ENCODE measurements at regions not wholly inside any gene's neighbourhood (a gene's known extent, or its start where the extent isn't known, plus 50 kb on each side); places are given as distances from the start of the nearest gene placed in this dataset.

DNA sequence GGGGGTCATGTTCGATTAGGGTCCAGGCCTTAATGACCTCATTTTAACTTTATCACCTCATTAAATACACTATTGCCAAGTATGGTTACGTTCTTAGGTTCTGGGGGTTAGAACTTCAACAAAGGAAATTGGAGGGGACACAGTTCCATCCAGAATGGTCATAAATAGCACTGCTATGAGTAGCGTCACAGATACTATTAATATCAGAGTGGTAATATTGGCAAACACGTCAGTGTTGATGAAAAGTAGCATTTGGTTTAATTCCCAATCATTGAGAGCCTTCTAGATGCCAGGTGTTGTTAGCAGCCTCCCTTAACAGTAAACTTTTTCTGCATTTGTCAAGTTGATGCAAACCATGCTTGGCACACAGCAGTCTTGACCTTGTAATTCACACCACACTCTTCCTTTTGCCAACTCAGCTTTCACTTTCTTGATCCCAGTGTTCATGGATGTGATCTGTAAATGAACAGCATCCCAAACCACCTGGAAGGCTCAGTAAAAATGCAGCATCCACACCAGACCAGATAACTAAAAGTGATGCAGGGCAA, 912.5 kb upstream of the TENM3 start:
- TF ChIP-seq, protein P1, sequence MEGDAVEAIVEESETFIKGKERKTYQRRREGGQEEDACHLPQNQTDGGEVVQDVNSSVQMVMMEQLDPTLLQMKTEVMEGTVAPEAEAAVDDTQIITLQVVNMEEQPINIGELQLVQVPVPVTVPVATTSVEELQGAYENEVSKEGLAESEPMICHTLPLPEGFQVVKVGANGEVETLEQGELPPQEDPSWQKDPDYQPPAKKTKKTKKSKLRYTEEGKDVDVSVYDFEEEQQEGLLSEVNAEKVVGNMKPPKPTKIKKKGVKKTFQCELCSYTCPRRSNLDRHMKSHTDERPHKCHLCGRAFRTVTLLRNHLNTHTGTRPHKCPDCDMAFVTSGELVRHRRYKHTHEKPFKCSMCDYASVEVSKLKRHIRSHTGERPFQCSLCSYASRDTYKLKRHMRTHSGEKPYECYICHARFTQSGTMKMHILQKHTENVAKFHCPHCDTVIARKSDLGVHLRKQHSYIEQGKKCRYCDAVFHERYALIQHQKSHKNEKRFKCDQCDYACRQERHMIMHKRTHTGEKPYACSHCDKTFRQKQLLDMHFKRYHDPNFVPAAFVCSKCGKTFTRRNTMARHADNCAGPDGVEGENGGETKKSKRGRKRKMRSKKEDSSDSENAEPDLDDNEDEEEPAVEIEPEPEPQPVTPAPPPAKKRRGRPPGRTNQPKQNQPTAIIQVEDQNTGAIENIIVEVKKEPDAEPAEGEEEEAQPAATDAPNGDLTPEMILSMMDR (IDR thresholded peaks at IDR 0.05 in 4 of 5, conservative IDR thresholded peaks at IDR 0.05 in 1 of 5) = no peak
- TF ChIP-seq POLR2A (IDR thresholded peaks at IDR 0.05) = no peak

All from gastrocnemius medialis (tissue), 4 donors.